Neural cell (in vitro differentiated cells): ENCODE measurements at regions not wholly inside any gene's neighbourhood (a gene's known extent, or its start where the extent isn't known, plus 50 kb on each side); places are given as distances from the start of the nearest gene placed in this dataset.

Experiments
- H2AFZ ChIP-seq: fragments of 200-600, 300-800 bp; sonication (generic), shearing (Covaris generic); 2 replicates; pipeline ENCODE4 v1.6.0; 2014; ENCODE audit warnings: low read depth, mild to moderate bottlenecking, antibody characterized with exemption, low read length, moderate library complexity
- H3F3A ChIP-seq: fragments of 200-600 bp; shearing (Covaris generic); 2 replicates; pipeline ENCODE4 v1.6.1; 2016; ENCODE audit warnings: mild to moderate bottlenecking, moderate library complexity, mixed read lengths, antibody characterized with exemption, low read length; ENCODE audit not compliant: insufficient read depth, poor library complexity, severe bottlenecking
- H3K27ac ChIP-seq: fragments of 200-600, 300-800 bp; sonication (generic), shearing (Covaris generic); 2 replicates; pipeline ENCODE4 v1.5.1; 2014; ENCODE audit warnings: mild to moderate bottlenecking, low read length, moderate library complexity
- H3K27me3 ChIP-seq: fragments of 300-800, 200-600 bp; sonication (generic), shearing (Covaris generic); 2 replicates; pipeline ENCODE4 v1.6.0; 2014; ENCODE audit warnings: mild to moderate bottlenecking, low read depth, low read length, moderate library complexity; ENCODE audit not compliant: insufficient read depth
- H3K36me3 ChIP-seq: fragments of 300-800, 200-600 bp; sonication (generic), shearing (Covaris generic); 2 replicates; pipeline ENCODE4 v1.5.1; 2014; ENCODE audit warnings: mild to moderate bottlenecking, antibody characterized with exemption, low read length, moderate library complexity; ENCODE audit not compliant: insufficient read depth
- H3K4me2 ChIP-seq: fragments of 300-800, 200-600 bp; sonication (generic), shearing (Covaris generic); 2 replicates; pipeline ENCODE4 v1.6.0; 2014; ENCODE audit warnings: mild to moderate bottlenecking, low read length
- H3K4me3 ChIP-seq: fragments of 300-800, 200-600 bp; sonication (generic), shearing (Covaris generic); 2 replicates; pipeline ENCODE4 v1.5.1; 2014; ENCODE audit warnings: mild to moderate bottlenecking, low read length, moderate library complexity
- H3K79me2 ChIP-seq: fragments of 200-600 bp; shearing (Covaris generic); replicated peaks from 2 replicates; pipeline ENCODE4 v1.6.0; 2014; ENCODE audit warnings: mild to moderate bottlenecking, low read length, moderate library complexity; ENCODE audit not compliant: insufficient read depth
- H3K9ac ChIP-seq: fragments of 300-800, 200-600 bp; sonication (generic), shearing (Covaris generic); 2 replicates; pipeline ENCODE4 v1.6.1; 2016; ENCODE audit warnings: mild to moderate bottlenecking, low read length, mixed read lengths
- H3K9me2 ChIP-seq: fragments of 200-600 bp; shearing (Covaris generic); 2 replicates; pipeline ENCODE4 v1.6.1; 2016; ENCODE audit warnings: mild to moderate bottlenecking, low read length, mixed read lengths; ENCODE audit not compliant: insufficient read depth
- H3K9me3 ChIP-seq: fragments of 200-600, 300-800 bp; sonication (generic), shearing (Covaris generic); 2 replicates; pipeline ENCODE4 v1.6.1; 2016; ENCODE audit warnings: mild to moderate bottlenecking, mixed run types, low read length, moderate library complexity, mixed read lengths
- H4K20me1 ChIP-seq: fragments of 200-600 bp; shearing (Covaris generic); 2 replicates; pipeline ENCODE4 v1.6.1; 2016; ENCODE audit warnings: mild to moderate bottlenecking, mixed run types; ENCODE audit not compliant: insufficient read depth
- EP300 ChIP-seq: fragments of 450-650 bp; conservative IDR thresholded peaks from 2 replicates; pipeline ENCODE4 v1.6.1; 2014; ENCODE audit warnings: antibody characterized with exemption, mild to moderate bottlenecking, moderate library complexity; ENCODE audit not compliant: poor library complexity, severe bottlenecking
- EZH2 ChIP-seq: fragments of 200-600, 300-800 bp; shearing (Covaris generic), sonication (generic); IDR thresholded peaks from 2 replicates; pipeline ENCODE4 v1.6.1; 2014; ENCODE audit warnings: antibody characterized with exemption, low read length, borderline replicate concordance, mild to moderate bottlenecking; ENCODE audit not compliant: insufficient read depth, poor library complexity, severe bottlenecking
- MXI1 ChIP-seq: fragments of 450-650 bp; conservative IDR thresholded peaks from 2 replicates; pipeline ENCODE4 v1.6.1; 2014; ENCODE audit warnings: antibody characterized with exemption, mild to moderate bottlenecking; ENCODE audit not compliant: poor library complexity, severe bottlenecking
- POLR2AphosphoS5 ChIP-seq: IDR thresholded peaks from 2 replicates; pipeline ENCODE4 v1.6.1; 2012
- RAD21 ChIP-seq: fragments of 450-650 bp; conservative IDR thresholded peaks from 2 replicates; pipeline ENCODE4 v1.6.1; 2014; ENCODE audit warnings: antibody characterized with exemption, mild to moderate bottlenecking, moderate library complexity
- SMC3 ChIP-seq: fragments of 450-650 bp; conservative IDR thresholded peaks from 2 replicates; pipeline ENCODE4 v1.6.1; 2014; ENCODE audit warnings: antibody characterized with exemption, mild to moderate bottlenecking, moderate library complexity; ENCODE audit not compliant: poor library complexity
- TAF1 ChIP-seq: IDR thresholded peaks from 2 replicates; pipeline ENCODE4 v1.6.1; 2012; ENCODE audit warnings: low read depth
- TF ChIP-seq, protein P1 (sequence below): IDR thresholded peaks from 2 replicates; pipeline ENCODE4 v1.6.1; 2012; ENCODE audit warnings: borderline replicate concordance
- TF ChIP-seq, protein P2 (sequence below): fragments of 450-650 bp; IDR thresholded peaks from 2 replicates; pipeline ENCODE4 v1.5.1; 2014; ENCODE audit warnings: antibody characterized with exemption, mild to moderate bottlenecking, moderate library complexity; ENCODE audit not compliant: poor library complexity, severe bottlenecking

DNA sequence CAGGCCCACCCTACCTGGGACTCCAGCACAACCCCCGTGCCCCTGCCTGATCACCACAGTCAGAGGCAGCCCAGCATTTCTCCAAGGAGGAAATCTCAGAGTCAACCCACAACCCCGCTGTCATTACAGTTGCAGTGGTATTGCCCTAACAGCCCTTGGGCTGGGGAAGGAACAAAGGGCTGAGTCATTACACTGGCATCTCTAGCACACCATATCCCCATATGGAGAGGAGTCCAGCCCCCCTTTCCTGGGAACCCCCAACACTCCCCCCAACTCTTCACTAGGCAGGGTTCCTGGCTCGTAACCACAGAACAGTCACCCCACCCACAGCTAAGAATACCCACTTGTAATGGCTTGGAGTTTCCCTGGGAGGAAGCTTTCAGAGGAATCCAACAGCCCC lies 149.4 kb upstream of the OGFRL1 start:
- no peaks in the 10 kb centered on the region for H3K36me3 ChIP-seq
- no peak overlapping the region for H3K9ac ChIP-seq
- H3K27ac ChIP-seq, result no peak overlapping the region
- H3K4me2 ChIP-seq, result no peak overlapping the region
- no peaks in the 10 kb centered on the region for H3F3A ChIP-seq
- H3K9me3 ChIP-seq, result no peaks in the 10 kb centered on the region
- TF ChIP-seq EZH2 (no peak), EP300 (no peak), RAD21 (no peak), POLR2AphosphoS5 (no peak), SMC3 (no peak), TAF1 (no peak), MXI1 (no peak)
- TF ChIP-seq, protein P1, sequence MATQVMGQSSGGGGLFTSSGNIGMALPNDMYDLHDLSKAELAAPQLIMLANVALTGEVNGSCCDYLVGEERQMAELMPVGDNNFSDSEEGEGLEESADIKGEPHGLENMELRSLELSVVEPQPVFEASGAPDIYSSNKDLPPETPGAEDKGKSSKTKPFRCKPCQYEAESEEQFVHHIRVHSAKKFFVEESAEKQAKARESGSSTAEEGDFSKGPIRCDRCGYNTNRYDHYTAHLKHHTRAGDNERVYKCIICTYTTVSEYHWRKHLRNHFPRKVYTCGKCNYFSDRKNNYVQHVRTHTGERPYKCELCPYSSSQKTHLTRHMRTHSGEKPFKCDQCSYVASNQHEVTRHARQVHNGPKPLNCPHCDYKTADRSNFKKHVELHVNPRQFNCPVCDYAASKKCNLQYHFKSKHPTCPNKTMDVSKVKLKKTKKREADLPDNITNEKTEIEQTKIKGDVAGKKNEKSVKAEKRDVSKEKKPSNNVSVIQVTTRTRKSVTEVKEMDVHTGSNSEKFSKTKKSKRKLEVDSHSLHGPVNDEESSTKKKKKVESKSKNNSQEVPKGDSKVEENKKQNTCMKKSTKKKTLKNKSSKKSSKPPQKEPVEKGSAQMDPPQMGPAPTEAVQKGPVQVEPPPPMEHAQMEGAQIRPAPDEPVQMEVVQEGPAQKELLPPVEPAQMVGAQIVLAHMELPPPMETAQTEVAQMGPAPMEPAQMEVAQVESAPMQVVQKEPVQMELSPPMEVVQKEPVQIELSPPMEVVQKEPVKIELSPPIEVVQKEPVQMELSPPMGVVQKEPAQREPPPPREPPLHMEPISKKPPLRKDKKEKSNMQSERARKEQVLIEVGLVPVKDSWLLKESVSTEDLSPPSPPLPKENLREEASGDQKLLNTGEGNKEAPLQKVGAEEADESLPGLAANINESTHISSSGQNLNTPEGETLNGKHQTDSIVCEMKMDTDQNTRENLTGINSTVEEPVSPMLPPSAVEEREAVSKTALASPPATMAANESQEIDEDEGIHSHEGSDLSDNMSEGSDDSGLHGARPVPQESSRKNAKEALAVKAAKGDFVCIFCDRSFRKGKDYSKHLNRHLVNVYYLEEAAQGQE, result no peak
- TF ChIP-seq, protein P2, sequence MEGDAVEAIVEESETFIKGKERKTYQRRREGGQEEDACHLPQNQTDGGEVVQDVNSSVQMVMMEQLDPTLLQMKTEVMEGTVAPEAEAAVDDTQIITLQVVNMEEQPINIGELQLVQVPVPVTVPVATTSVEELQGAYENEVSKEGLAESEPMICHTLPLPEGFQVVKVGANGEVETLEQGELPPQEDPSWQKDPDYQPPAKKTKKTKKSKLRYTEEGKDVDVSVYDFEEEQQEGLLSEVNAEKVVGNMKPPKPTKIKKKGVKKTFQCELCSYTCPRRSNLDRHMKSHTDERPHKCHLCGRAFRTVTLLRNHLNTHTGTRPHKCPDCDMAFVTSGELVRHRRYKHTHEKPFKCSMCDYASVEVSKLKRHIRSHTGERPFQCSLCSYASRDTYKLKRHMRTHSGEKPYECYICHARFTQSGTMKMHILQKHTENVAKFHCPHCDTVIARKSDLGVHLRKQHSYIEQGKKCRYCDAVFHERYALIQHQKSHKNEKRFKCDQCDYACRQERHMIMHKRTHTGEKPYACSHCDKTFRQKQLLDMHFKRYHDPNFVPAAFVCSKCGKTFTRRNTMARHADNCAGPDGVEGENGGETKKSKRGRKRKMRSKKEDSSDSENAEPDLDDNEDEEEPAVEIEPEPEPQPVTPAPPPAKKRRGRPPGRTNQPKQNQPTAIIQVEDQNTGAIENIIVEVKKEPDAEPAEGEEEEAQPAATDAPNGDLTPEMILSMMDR, result no peak
- no peaks in the 10 kb centered on the region for H4K20me1 ChIP-seq
- H3K9me2 ChIP-seq, result no peaks in the 10 kb centered on the region
- no peak overlapping the region for H3K4me3 ChIP-seq
- no peaks in the 10 kb centered on the region for H3K79me2 ChIP-seq
- H2AFZ ChIP-seq, result no peak overlapping the region
- H3K27me3 ChIP-seq, result no peaks in the 10 kb centered on the region

DNA sequence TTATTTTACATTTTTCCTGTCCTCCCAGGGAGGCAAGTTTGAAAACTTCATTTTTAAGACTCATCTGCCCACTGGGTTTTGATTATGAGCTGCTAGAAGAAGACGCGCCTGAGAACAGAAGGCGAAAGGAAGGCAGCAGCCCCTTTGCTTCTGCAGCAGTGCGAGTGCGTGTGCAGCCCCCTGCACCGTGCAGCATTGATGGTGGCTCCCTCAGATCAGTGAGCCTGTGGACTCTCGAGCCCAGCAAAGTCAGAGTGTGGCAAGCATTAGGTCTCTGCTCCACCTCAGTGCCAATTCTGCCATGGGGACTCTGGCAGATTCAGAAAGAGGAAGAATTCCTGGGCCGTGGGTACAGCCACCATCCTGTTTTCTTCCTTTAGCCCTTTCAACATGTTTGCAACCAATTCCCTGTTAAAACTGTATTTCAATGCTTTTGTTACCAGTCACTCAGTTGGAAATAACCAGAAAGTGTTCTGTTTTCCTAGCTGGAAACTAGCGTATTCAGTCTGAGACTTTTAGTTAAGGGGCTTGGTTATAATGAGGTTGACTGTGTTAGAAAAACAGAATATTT lies 134.8 kb upstream of the OGFRL1 start:
- Histone ChIP-seq H3K27me3 (no peaks in the 10 kb centered on the region), H3K9me3 (no peaks in the 10 kb centered on the region), H2AFZ (no peak overlapping the region), H3F3A (no peaks in the 10 kb centered on the region), H3K9ac (no peak overlapping the region), H3K27ac (no peak overlapping the region), H3K79me2 (no peaks in the 10 kb centered on the region), H3K9me2 (no peaks in the 10 kb centered on the region), H4K20me1 (no peaks in the 10 kb centered on the region), H3K4me3 (no peak overlapping the region), H3K4me2 (no peak overlapping the region), H3K36me3 (no peaks in the 10 kb centered on the region)
- TF ChIP-seq RAD21 (no peak), TAF1 (no peak), MXI1 (no peak), EZH2 (no peak), POLR2AphosphoS5 (no peak), EP300 (no peak), SMC3 (no peak)
- TF ChIP-seq, protein P2, result no peak
- TF ChIP-seq, protein P1, result no peak
